Mesothelial cell of epicardium (in vitro differentiated cells): ENCODE measurements at regions not wholly inside any gene's neighbourhood (a gene's known extent, or its start where the extent isn't known, plus 50 kb on each side); places are given as distances from the start of the nearest gene placed in this dataset.

Source experiments
- DNase-seq, 2 experiments: peaks; one replicate each; pipeline ENCODE4 v3.0.0; 2021; ENCODE audit warnings: low spot score in 2 of 2; ENCODE audit not compliant: unreplicated experiment in 2 of 2
- H3K27ac Mint-ChIP-seq: 2 replicates; pipeline ENCODE4 v1.8.0; 2021; ENCODE audit warnings: mixed read lengths
- H3K27me3 Mint-ChIP-seq: 2 replicates; pipeline ENCODE4 v1.8.0; 2021; ENCODE audit warnings: low read depth, mixed read lengths
- H3K36me3 Mint-ChIP-seq: 2 replicates; pipeline ENCODE4 v1.8.0; 2021; ENCODE audit warnings: mixed read lengths
- H3K4me1 Mint-ChIP-seq: 2 replicates; pipeline ENCODE4 v1.8.0; 2021; ENCODE audit warnings: mixed read lengths
- H3K4me3 Mint-ChIP-seq: 2 replicates; pipeline ENCODE4 v1.8.0; 2021; ENCODE audit warnings: mild to moderate bottlenecking, moderate library complexity, mixed read lengths
- H3K9me3 Mint-ChIP-seq: 2 replicates; pipeline ENCODE4 v1.8.0; 2021; ENCODE audit warnings: mixed read lengths
- TF ChIP-seq, protein P1 (sequence below): fragments of 200-600 bp; sonication (generic); IDR thresholded peaks from one replicate; pipeline ENCODE4 v1.5.0; 2021; ENCODE audit warnings: antibody characterized with exemption; ENCODE audit not compliant: unreplicated experiment

GRCh38 chr20:22818636-22819035, 216.5 kb upstream of the SSTR4 start:
- H3K27ac Mint-ChIP-seq: no peak overlapping the region
- peaks cover 9% of the 10 kb centered on the region for H3K4me1 Mint-ChIP-seq
- no peaks in the 10 kb centered on the region for H3K36me3 Mint-ChIP-seq
- H3K27me3 Mint-ChIP-seq: peaks cover 26% of the 10 kb centered on the region
- no peak overlapping the region for H3K4me3 Mint-ChIP-seq
- no peak for DNase-seq
- TF ChIP-seq, protein P1, sequence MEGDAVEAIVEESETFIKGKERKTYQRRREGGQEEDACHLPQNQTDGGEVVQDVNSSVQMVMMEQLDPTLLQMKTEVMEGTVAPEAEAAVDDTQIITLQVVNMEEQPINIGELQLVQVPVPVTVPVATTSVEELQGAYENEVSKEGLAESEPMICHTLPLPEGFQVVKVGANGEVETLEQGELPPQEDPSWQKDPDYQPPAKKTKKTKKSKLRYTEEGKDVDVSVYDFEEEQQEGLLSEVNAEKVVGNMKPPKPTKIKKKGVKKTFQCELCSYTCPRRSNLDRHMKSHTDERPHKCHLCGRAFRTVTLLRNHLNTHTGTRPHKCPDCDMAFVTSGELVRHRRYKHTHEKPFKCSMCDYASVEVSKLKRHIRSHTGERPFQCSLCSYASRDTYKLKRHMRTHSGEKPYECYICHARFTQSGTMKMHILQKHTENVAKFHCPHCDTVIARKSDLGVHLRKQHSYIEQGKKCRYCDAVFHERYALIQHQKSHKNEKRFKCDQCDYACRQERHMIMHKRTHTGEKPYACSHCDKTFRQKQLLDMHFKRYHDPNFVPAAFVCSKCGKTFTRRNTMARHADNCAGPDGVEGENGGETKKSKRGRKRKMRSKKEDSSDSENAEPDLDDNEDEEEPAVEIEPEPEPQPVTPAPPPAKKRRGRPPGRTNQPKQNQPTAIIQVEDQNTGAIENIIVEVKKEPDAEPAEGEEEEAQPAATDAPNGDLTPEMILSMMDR: no peak
- H3K9me3 Mint-ChIP-seq: no peaks in the 10 kb centered on the region

- DNase-seq: no peak
- Mint-ChIP-seq H3K36me3 (no peaks in the 10 kb centered on the region), H3K27ac (no peak overlapping the region), H3K4me1 (peaks cover 9% of the 10 kb centered on the region), H3K4me3 (no peak overlapping the region), H3K9me3 (no peaks in the 10 kb centered on the region), H3K27me3 (peaks cover 24% of the 10 kb centered on the region)
- TF ChIP-seq, protein P1: no peak
Measured at GRCh38 chr20:22819112-22819511, 216.0 kb upstream of the SSTR4 start.

- Mint-ChIP-seq H3K36me3 (no peaks in the 10 kb centered on the region), H3K9me3 (no peaks in the 10 kb centered on the region), H3K27me3 (peaks cover 18% of the 10 kb centered on the region), H3K4me1 (peaks cover 9% of the 10 kb centered on the region), H3K27ac (no peak overlapping the region), H3K4me3 (no peak overlapping the region)
- TF ChIP-seq, protein P1: no peak
- DNase-seq: no peak
Measured at GRCh38 chr20:22819784-22820183, 215.3 kb upstream of the SSTR4 start.

DNA sequence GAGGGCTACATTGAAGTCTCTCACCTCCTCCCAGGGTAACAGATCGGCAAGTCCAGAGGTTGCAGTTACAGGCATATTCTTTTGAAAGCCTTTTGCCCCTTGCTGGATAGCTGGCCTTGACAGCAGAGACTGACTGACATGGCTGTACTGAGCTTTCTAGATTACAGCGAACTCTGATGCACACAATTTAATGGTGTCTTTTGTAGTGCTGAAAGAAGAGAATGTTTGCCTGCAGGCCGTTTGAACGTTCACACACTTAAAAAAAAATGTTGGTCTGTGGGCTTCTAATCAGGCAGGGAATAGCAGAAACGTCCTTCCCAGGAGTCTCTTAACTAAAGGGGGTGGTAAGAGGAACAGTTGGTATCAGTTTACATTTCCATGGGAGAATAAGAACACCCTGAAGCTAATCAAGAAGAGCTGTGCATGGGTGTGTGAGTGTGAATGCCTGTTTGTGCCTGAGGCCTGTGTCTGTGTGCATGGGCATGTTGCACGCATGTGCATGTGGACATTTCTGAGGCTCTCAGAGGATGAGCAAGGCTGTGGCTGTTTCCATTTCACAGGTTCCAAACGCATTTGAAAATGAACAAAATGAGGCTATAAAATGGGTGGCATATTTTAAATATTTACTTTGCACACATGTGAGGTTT, 213.9 kb upstream of the SSTR4 start:
- Mint-ChIP-seq H3K27ac (no peak overlapping the region), H3K4me1 (peaks cover 9% of the 10 kb centered on the region)
- no peak for DNase-seq

GRCh38 chr20:22821796-22822195, 213.3 kb upstream of the SSTR4 start:
- H3K36me3 Mint-ChIP-seq: no peaks in the 10 kb centered on the region
- no peaks in the 10 kb centered on the region for H3K9me3 Mint-ChIP-seq
- no peak overlapping the region for H3K4me3 Mint-ChIP-seq
- no peak for DNase-seq
- H3K27ac Mint-ChIP-seq: no peak overlapping the region
- H3K4me1 Mint-ChIP-seq: peaks cover 9% of the 10 kb centered on the region
- TF ChIP-seq, protein P1: no peak
- peaks cover 3% of the 10 kb centered on the region for H3K27me3 Mint-ChIP-seq

More for the DNA sequence above, 213.9 kb upstream of the SSTR4 start:
- peaks cover 6% of the 10 kb centered on the region for H3K27me3 Mint-ChIP-seq
- no peak overlapping the region for H3K4me3 Mint-ChIP-seq
- TF ChIP-seq, protein P1: no peak
- no peaks in the 10 kb centered on the region for H3K36me3 Mint-ChIP-seq
- no peaks in the 10 kb centered on the region for H3K9me3 Mint-ChIP-seq
